Activated naive CD8-positive, alpha-beta T cell treated with anti-CD3 and anti-CD28 coated beads, Interleukin-2, amount 10 ng/mL, durations not matched to agents 7 days and 5 days (primary cell): ENCODE measurements at regions not wholly inside any gene's neighbourhood (a gene's known extent, or its start where the extent isn't known, plus 50 kb on each side); places are given as distances from the start of the nearest gene placed in this dataset.

Source experiments
- ATAC-seq: fragments of 150-1000 bp; cut with Tn5 transposase; one replicate; pipeline ENCODE4 v1.10.0; 2021; ENCODE audit warnings: low read depth, moderate library complexity
- POLR2A ChIA-PET: fragments of 350-600 bp; sonication (Branson Sonifier 250); formaldehyde crosslinking; loops from one replicate; lab custom pipeline; 2021; ENCODE audit warnings: antibody characterized with exemption; lab: Charles Lee
- DNase-seq: peaks from one replicate; pipeline ENCODE4 v3.0.0; 2021
- H3K27ac Mint-ChIP-seq: one replicate; pipeline ENCODE4 v1.8.0; 2022; ENCODE audit warnings: mild to moderate bottlenecking, mixed read lengths
- H3K27me3 Mint-ChIP-seq: one replicate; pipeline ENCODE4 v1.8.0; 2022; ENCODE audit warnings: mild to moderate bottlenecking, moderate library complexity, mixed read lengths
- H3K36me3 Mint-ChIP-seq: one replicate; pipeline ENCODE4 v1.8.0; 2021; ENCODE audit warnings: mild to moderate bottlenecking, mixed read lengths
- H3K4me1 Mint-ChIP-seq: one replicate; pipeline ENCODE4 v1.8.0; 2021; ENCODE audit warnings: mixed read lengths
- H3K4me3 Mint-ChIP-seq: one replicate; pipeline ENCODE4 v1.8.0; 2022; ENCODE audit warnings: mild to moderate bottlenecking, moderate library complexity, mixed read lengths
- H3K9me3 Mint-ChIP-seq: one replicate; pipeline ENCODE4 v1.8.0; 2021; ENCODE audit warnings: mixed read lengths

DNA sequence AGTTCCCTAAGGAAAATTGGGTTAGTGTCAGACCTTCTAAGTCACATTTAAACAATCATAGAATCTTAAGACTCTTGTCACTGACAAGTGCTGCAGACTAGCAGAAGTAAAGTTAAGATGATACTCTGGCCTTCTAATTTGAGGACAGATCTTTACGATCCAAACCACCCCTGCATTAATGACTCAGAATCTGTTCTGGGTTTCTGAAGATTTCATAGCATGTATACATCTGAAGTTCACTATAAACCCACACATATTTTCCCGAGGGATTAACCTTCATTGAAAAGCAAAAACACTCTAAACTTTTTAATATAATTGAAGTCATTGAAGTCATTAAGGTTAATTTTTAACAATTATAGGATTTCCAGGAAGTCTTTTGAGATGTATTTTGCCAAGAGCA lies 674.3 kb downstream of the IQCM start:
- ATAC-seq: no peak
- H3K27ac Mint-ChIP-seq: no peak overlapping the region
- H3K36me3 Mint-ChIP-seq: no peaks in the 10 kb centered on the region

DNA sequence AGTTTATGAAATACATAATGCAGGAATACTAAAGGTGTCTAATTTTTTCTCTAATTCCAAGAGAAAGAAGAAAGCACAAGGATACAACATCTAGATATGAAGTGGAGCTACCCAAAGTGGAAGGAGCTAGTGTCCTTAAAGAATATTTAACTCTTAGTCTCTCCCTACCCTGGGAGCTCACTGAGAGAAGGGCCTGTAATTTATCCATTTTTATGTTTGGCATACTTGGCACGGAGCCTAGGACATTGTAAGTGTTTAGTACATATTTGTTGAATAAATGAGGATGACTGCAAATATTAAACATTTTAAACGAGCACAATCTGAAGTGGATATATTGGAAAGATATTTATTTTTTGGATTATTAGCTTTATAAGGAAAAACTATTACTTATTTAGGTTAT lies 674.8 kb downstream of the IQCM start:
- DNase-seq (no peak), ATAC-seq (no peak)
- Mint-ChIP-seq H3K27me3 (peaks cover 2% of the 10 kb centered on the region), H3K36me3 (no peaks in the 10 kb centered on the region), H3K4me1 (no peaks in the 10 kb centered on the region), H3K9me3 (peaks cover 6% of the 10 kb centered on the region), H3K27ac (no peak overlapping the region), H3K4me3 (no peak overlapping the region)
- POLR2A ChIA-PET: no interaction called here

More for the DNA sequence above, 674.3 kb downstream of the IQCM start:
- H3K4me1 Mint-ChIP-seq: no peaks in the 10 kb centered on the region
- DNase-seq: no peak
- peaks cover 2% of the 10 kb centered on the region for H3K27me3 Mint-ChIP-seq
- H3K4me3 Mint-ChIP-seq: no peak overlapping the region
- POLR2A ChIA-PET: no interaction called here
- H3K9me3 Mint-ChIP-seq: peaks cover 6% of the 10 kb centered on the region

DNA sequence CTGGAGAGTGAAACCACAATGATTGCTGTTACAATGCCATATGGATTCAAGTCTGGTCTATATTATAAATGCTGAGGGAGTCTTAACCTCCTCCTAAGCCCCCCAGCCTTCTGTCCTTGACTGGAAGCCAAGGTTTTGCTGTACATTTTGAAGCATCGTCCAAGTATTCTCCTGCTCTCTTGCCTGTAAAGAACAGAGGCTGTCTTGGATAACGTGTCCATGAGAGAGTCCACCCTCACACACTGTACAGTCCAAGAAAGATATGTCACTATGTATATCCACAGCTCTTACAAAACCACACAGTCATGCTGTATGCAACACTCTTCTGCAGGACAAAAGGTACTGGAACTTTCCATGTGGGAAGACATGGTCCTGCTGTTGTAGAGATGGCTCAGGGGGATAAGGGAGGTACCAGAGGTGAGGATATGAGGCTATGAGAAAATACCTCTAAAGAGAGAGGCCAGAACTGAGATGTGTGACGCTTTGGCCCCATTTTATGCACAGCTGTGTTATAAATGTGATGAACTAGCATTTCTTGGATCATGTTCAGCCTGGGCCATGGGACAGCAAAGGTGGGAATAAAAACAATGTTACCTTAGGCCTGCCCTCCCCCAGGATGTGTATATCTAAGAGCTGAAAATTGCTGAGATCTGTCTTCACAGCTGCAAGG lies 678.6 kb downstream of the IQCM start:
- Mint-ChIP-seq H3K4me1 (no peaks in the 10 kb centered on the region), H3K9me3 (no peaks in the 10 kb centered on the region), H3K27me3 (no peaks in the 10 kb centered on the region), H3K27ac (no peak overlapping the region), H3K36me3 (no peaks in the 10 kb centered on the region), H3K4me3 (no peak overlapping the region)
- POLR2A ChIA-PET: no interaction called here
- no peak for ATAC-seq
- no peak for DNase-seq

DNA sequence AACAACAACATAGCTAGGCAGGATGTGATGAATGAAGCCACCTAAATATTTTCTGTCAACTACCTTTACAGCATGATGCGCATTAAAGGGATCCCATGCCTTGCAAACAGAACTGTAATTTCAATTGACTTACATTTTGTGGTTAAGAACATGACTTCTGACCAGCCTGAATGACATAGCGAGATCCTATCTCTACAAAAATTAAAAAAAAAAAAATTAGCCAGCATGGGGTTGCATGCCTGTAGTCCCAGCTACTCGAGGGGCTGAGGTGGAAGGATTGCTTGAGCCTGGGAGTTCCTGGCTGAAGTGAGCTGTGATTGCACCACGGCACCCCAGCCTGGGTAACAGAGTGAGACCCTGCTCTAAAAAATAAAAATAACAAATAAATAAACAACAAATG lies 680.6 kb downstream of the IQCM start:
- H3K36me3 Mint-ChIP-seq: no peaks in the 10 kb centered on the region
- no peaks in the 10 kb centered on the region for H3K27me3 Mint-ChIP-seq
- no peak overlapping the region for H3K27ac Mint-ChIP-seq
- DNase-seq (no peak), ATAC-seq (no peak)
- H3K9me3 Mint-ChIP-seq: no peaks in the 10 kb centered on the region
- no peak overlapping the region for H3K4me3 Mint-ChIP-seq
- POLR2A ChIA-PET: no interaction called here
- H3K4me1 Mint-ChIP-seq: no peaks in the 10 kb centered on the region

DNA sequence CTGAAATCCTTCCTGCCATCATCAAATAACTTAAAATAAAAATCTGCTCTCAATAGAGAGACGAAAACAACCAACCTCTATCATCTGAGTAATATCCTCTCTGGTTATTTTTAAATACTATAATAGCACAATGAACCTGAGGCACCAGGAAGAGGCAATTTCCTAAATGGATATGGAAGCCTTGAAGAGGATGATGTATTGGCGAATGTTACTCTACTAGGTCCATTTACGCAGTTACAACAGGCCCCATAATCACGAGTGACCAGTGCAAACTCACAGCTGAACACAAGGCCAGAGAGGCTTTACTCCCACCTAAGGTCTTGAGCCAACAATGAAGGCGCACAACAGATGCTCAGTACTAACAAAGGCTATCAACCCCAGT lies 678.8 kb upstream of the NR3C2 start:
- Mint-ChIP-seq H3K4me1 (no peaks in the 10 kb centered on the region), H3K27me3 (no peaks in the 10 kb centered on the region), H3K9me3 (no peaks in the 10 kb centered on the region), H3K36me3 (no peaks in the 10 kb centered on the region), H3K27ac (no peak overlapping the region), H3K4me3 (no peak overlapping the region)
- ATAC-seq (no peak), DNase-seq (no peak)
- POLR2A ChIA-PET: no interaction called here

DNA sequence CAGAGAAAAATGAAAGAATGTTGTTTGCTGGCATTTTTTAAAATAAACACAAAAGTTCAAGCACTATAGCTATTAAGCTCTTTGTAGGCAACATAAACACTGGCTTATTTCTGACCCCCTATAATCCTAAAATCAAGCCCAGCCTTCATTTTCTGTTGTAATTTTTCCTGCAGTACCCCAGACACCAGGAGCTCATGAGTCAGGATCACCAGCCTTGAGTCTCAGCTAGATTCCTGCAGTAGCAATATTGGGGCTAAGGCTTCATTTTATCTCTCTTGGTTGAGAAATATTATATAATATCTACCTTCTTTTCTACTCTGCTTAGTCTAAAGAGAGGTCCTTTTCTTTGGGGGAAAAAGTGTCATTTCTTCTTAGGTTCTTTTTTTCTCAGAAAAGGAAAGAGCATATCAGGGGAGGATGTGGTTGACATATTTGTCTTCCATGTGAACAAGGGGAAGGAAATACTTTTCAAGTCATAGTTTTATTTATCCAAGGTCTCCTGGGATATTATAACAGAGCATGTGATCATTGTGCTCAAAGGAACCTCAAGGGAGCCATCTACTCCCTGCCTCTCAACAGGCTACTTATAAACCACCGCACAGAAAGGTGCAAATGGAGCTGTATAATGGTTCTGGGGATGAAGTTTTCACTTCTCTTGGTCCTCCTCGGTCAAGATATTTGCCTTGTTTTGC lies 678.3 kb upstream of the NR3C2 start:
- no peaks in the 10 kb centered on the region for H3K36me3 Mint-ChIP-seq
- H3K4me1 Mint-ChIP-seq: no peaks in the 10 kb centered on the region
- no peak overlapping the region for H3K27ac Mint-ChIP-seq
- POLR2A ChIA-PET: no interaction called here
- no peak overlapping the region for H3K4me3 Mint-ChIP-seq
- ATAC-seq: no peak
- no peaks in the 10 kb centered on the region for H3K9me3 Mint-ChIP-seq
- no peak for DNase-seq
- H3K27me3 Mint-ChIP-seq: no peaks in the 10 kb centered on the region

DNA sequence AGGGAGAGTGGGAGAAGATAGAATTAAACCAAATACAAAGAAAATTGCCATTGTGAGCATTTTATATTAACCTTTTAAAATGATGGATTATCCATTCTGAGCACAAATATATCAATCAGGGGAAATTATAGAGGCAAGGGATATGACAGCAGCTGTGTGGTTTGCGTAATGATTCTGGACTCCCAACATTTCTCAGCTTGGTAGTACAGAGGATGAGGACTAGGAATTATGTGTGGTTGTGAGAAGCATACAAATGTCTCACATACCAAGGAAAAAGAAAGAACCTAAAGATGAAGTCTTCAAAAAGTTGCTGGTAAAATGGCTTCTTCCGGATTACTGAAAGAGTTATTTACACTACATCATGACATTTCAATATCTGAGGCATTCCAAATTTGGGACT lies 674.6 kb upstream of the NR3C2 start:
- Mint-ChIP-seq H3K9me3 (no peaks in the 10 kb centered on the region), H3K27ac (no peak overlapping the region), H3K4me3 (no peak overlapping the region), H3K4me1 (no peaks in the 10 kb centered on the region), H3K27me3 (no peaks in the 10 kb centered on the region), H3K36me3 (no peaks in the 10 kb centered on the region)
- DNase-seq: no peak
- POLR2A ChIA-PET: no interaction called here
- ATAC-seq: no peak

DNA sequence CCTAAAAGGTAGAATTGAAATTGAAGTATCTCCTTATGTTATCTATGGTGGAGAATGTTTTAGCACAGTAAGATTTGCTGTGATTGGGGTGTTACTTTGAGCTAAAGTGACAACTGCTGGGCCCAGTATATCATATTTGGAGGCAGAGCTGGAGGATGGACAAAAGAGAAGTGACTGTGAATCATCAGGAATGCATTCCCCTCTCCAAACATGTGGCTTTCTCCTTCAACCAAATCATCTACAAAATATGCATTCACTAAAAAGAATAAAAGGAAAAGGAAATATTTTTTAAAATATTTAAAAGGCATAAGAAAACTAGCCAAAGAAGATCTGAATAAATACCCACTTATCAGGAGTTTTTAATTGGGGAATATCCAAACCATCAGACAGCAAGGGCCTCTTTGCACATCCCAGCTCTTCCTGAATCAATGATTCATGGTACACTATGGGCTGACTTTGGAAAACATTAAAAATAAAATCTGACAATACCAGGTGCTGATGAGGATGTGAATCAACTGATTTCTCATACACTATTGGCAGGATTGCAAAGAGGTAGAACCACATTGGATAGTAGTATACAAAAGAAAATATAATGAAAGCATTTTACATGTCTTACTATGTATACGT lies 671.7 kb upstream of the NR3C2 start:
- no peaks in the 10 kb centered on the region for H3K4me1 Mint-ChIP-seq
- no peaks in the 10 kb centered on the region for H3K36me3 Mint-ChIP-seq
- H3K9me3 Mint-ChIP-seq: peaks cover 1% of the 10 kb centered on the region
- no peak overlapping the region for H3K4me3 Mint-ChIP-seq
- ATAC-seq (no peak), DNase-seq (no peak)
- H3K27me3 Mint-ChIP-seq: no peaks in the 10 kb centered on the region
- POLR2A ChIA-PET: no interaction called here
- H3K27ac Mint-ChIP-seq: no peak overlapping the region

DNA sequence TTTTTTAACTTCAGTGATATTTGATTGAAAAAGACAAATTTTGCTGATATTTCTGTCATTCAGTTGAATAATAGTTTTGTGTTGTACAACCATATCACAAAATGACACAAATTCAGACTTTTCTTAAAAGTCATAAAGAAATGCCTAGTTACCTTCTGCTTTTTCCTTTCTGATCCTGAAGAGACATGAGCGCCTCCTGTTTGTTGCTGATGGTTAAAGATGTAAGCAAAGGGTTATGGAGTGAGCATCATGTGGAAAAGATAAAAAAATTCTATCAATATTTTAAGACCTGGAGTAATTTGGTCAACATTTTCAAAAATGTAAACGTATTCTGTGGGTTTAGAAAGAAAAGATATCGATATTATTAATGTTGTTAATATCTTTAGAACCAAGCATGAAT lies 669.9 kb upstream of the NR3C2 start:
- Mint-ChIP-seq H3K4me1 (no peaks in the 10 kb centered on the region), H3K27me3 (no peaks in the 10 kb centered on the region), H3K4me3 (no peak overlapping the region), H3K36me3 (no peaks in the 10 kb centered on the region), H3K27ac (no peak overlapping the region), H3K9me3 (peaks cover 1% of the 10 kb centered on the region)
- no peak for DNase-seq
- POLR2A ChIA-PET: no interaction called here
- ATAC-seq: no peak

DNA sequence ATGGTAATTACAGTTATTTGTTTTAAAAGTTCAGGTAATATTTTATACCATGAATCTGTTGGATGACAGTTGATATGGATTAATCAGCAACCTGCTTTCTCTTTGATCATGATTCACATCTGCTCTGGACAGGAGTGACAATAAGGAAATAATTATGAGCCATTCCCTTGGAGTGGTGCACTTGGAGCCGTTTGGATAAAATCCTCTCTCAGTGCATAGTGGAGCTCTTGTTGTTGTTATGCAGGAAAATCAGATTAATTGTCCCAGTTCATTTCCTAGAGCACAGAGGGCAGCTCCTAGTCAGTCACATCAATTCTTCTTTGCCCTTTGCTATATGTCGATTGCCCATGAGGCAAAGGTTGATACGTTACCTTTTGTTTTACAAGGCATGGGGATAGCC lies 668.3 kb upstream of the NR3C2 start:
- H3K9me3 Mint-ChIP-seq: peaks cover 1% of the 10 kb centered on the region
- POLR2A ChIA-PET: no interaction called here
- no peak overlapping the region for H3K27ac Mint-ChIP-seq
- no peaks in the 10 kb centered on the region for H3K27me3 Mint-ChIP-seq
- no peak overlapping the region for H3K4me3 Mint-ChIP-seq
- no peaks in the 10 kb centered on the region for H3K36me3 Mint-ChIP-seq
- H3K4me1 Mint-ChIP-seq: no peaks in the 10 kb centered on the region
- DNase-seq: no peak
- no peak for ATAC-seq

DNA sequence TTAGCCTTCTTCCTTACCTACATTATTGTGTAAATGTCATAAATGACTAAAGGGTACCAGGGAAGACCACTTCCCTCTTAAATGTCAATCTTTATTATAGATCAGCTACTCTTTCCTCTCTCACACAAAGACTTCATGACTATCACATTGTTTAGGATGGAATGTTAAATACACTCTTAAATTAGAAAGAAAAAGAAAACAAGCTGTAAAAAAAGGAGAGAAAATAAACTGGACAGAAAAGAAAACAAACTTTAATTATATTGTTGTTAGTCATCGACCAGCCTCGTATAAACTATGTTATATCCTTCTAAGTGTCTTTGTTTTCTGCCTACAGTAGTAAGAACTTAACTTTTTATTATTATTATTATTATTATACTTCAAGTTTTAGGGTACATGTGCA lies 666.4 kb upstream of the NR3C2 start:
- Mint-ChIP-seq H3K27me3 (no peaks in the 10 kb centered on the region), H3K4me1 (no peaks in the 10 kb centered on the region), H3K4me3 (no peak overlapping the region), H3K9me3 (peaks cover 1% of the 10 kb centered on the region), H3K36me3 (no peaks in the 10 kb centered on the region), H3K27ac (no peak overlapping the region)
- POLR2A ChIA-PET: no interaction called here
- DNase-seq: no peak
- ATAC-seq: no peak

DNA sequence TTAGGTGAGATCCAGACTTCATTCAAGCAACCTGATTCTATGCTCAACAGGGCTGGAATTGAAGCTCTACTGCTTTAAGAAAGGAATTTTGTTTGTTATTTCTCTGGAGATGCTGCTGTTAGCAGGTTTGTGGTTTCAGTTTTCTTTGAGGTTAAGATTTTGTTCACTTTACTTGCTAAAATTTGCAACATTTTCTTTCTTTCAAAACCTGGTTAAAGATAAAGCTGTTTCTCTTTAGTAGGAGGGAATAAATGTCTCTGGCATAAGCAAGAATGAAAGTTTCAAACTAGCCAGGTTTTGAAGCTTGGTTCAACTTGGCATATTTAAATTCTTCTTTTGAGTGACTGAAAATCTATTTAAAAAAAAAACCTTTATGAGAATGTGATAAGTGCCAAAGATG lies 660.6 kb upstream of the NR3C2 start:
- H3K4me3 Mint-ChIP-seq: no peak overlapping the region
- POLR2A ChIA-PET: no interaction called here
- H3K27ac Mint-ChIP-seq: no peak overlapping the region
- H3K4me1 Mint-ChIP-seq: no peaks in the 10 kb centered on the region
- no peaks in the 10 kb centered on the region for H3K27me3 Mint-ChIP-seq
- no peaks in the 10 kb centered on the region for H3K36me3 Mint-ChIP-seq
- no peaks in the 10 kb centered on the region for H3K9me3 Mint-ChIP-seq
- no peak for ATAC-seq
- DNase-seq: no peak

DNA sequence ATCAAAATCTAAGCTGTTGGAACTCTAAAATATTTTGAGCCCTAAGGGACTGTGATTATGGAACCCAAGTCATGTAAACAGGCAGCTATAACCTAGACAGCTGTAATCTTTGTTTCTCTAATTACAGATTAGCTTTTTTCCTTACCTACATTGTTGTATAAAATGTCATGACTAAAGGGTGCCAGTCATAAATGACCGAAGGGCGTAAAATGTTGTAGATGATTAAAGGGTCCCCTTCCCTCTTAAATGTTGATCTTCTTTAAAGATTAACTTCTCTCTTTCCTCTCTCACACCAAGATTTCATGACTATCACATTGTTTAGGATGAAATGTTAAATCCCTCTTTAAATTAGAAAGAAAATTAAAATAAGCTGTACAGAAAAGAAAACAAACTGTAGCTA lies 659.4 kb upstream of the NR3C2 start:
- Mint-ChIP-seq H3K4me1 (no peaks in the 10 kb centered on the region), H3K27ac (no peak overlapping the region), H3K27me3 (no peaks in the 10 kb centered on the region), H3K9me3 (no peaks in the 10 kb centered on the region), H3K4me3 (no peak overlapping the region), H3K36me3 (no peaks in the 10 kb centered on the region)
- POLR2A ChIA-PET: no interaction called here
- ATAC-seq (no peak), DNase-seq (no peak)

DNA sequence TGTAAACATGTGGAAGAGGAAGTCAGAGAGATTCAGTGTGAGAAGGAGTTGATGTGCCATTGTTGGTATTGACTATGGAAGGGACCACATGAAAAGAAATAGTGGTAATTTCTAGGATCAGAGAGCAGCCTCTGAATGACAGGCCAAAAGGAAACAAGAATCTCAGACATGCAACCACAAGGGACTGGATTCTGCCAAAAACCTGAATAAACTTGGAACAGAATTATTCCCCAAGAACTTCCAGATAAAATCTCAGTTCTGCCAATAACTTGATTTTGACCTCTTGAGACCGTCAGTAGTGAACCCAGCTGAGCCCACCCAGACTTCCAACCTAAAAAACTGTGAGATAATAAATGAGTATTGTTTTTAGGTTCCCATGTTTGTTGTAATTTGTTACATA lies 653.6 kb upstream of the NR3C2 start:
- H3K27ac Mint-ChIP-seq: no peak overlapping the region
- no peaks in the 10 kb centered on the region for H3K4me1 Mint-ChIP-seq
- no peaks in the 10 kb centered on the region for H3K27me3 Mint-ChIP-seq
- H3K9me3 Mint-ChIP-seq: peaks cover 7% of the 10 kb centered on the region
- POLR2A ChIA-PET: no interaction called here
- no peak for DNase-seq
- no peak for ATAC-seq
- no peak overlapping the region for H3K4me3 Mint-ChIP-seq
- H3K36me3 Mint-ChIP-seq: no peaks in the 10 kb centered on the region
